ENCODE measurements at regions not wholly inside any gene's neighbourhood (a gene's known extent, or its start where the extent isn't known, plus 50 kb on each side); places are given as distances from the start of the nearest gene placed in this dataset.

DNA sequence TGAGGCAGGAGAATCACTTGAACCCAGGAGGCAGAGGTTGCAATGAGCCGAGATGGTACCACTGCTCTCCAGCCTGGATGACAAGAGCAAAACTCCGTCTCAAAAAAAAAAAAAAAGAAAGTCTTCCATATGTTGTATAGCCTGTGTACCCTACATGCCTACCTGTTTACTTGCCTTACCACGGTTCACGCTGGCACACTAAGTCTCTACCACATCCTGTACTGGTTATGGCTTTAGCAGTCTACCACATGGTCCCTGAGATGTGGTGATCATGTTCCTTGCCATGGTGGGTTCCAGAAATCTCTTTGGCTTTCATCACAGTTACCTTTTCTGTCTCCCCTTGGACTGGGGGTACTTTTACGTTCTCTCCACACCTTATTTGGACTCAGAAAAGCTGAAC, 63.8 kb upstream of the TBC1D5 start:
- H3K27ac ChIP-seq (ENCODE audit: low read depth): no peak overlapping the region
- H3K4me2 ChIP-seq: no peak overlapping the region
- Mint-ChIP-seq H3K9me3 (no peaks in the 10 kb centered on the region), H3K4me1 (peaks cover 5% of the 10 kb centered on the region; the same call in 2 of the 3 replicates), H3K36me3 (ENCODE audit: low read depth) (no peaks in the 10 kb centered on the region), H3K27ac (no peak overlapping the region), H3K4me3 (no peak overlapping the region), H3K27me3 (ENCODE audit: insufficient read depth, low read depth, poor library complexity) (no peaks in the 10 kb centered on the region)
- DNase-seq (ENCODE audit: low spot score) (no peak), ATAC-seq (no peak)
- no peaks in the 10 kb centered on the region for H4K20me1 ChIP-seq (replicated peaks; ENCODE audit: insufficient read depth)
- no peaks in the 10 kb centered on the region for H3K27me3 ChIP-seq (ENCODE audit: insufficient read depth)
- no peaks in the 10 kb centered on the region for H3K4me1 ChIP-seq (ENCODE audit: insufficient read depth)
- H3K4me3 ChIP-seq: no peak overlapping the region
- TF ChIP-seq, protein P1, sequence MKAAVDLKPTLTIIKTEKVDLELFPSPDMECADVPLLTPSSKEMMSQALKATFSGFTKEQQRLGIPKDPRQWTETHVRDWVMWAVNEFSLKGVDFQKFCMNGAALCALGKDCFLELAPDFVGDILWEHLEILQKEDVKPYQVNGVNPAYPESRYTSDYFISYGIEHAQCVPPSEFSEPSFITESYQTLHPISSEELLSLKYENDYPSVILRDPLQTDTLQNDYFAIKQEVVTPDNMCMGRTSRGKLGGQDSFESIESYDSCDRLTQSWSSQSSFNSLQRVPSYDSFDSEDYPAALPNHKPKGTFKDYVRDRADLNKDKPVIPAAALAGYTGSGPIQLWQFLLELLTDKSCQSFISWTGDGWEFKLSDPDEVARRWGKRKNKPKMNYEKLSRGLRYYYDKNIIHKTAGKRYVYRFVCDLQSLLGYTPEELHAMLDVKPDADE (IDR thresholded peaks at IDR 0.05): no peak
- TF ChIP-seq, protein P2, sequence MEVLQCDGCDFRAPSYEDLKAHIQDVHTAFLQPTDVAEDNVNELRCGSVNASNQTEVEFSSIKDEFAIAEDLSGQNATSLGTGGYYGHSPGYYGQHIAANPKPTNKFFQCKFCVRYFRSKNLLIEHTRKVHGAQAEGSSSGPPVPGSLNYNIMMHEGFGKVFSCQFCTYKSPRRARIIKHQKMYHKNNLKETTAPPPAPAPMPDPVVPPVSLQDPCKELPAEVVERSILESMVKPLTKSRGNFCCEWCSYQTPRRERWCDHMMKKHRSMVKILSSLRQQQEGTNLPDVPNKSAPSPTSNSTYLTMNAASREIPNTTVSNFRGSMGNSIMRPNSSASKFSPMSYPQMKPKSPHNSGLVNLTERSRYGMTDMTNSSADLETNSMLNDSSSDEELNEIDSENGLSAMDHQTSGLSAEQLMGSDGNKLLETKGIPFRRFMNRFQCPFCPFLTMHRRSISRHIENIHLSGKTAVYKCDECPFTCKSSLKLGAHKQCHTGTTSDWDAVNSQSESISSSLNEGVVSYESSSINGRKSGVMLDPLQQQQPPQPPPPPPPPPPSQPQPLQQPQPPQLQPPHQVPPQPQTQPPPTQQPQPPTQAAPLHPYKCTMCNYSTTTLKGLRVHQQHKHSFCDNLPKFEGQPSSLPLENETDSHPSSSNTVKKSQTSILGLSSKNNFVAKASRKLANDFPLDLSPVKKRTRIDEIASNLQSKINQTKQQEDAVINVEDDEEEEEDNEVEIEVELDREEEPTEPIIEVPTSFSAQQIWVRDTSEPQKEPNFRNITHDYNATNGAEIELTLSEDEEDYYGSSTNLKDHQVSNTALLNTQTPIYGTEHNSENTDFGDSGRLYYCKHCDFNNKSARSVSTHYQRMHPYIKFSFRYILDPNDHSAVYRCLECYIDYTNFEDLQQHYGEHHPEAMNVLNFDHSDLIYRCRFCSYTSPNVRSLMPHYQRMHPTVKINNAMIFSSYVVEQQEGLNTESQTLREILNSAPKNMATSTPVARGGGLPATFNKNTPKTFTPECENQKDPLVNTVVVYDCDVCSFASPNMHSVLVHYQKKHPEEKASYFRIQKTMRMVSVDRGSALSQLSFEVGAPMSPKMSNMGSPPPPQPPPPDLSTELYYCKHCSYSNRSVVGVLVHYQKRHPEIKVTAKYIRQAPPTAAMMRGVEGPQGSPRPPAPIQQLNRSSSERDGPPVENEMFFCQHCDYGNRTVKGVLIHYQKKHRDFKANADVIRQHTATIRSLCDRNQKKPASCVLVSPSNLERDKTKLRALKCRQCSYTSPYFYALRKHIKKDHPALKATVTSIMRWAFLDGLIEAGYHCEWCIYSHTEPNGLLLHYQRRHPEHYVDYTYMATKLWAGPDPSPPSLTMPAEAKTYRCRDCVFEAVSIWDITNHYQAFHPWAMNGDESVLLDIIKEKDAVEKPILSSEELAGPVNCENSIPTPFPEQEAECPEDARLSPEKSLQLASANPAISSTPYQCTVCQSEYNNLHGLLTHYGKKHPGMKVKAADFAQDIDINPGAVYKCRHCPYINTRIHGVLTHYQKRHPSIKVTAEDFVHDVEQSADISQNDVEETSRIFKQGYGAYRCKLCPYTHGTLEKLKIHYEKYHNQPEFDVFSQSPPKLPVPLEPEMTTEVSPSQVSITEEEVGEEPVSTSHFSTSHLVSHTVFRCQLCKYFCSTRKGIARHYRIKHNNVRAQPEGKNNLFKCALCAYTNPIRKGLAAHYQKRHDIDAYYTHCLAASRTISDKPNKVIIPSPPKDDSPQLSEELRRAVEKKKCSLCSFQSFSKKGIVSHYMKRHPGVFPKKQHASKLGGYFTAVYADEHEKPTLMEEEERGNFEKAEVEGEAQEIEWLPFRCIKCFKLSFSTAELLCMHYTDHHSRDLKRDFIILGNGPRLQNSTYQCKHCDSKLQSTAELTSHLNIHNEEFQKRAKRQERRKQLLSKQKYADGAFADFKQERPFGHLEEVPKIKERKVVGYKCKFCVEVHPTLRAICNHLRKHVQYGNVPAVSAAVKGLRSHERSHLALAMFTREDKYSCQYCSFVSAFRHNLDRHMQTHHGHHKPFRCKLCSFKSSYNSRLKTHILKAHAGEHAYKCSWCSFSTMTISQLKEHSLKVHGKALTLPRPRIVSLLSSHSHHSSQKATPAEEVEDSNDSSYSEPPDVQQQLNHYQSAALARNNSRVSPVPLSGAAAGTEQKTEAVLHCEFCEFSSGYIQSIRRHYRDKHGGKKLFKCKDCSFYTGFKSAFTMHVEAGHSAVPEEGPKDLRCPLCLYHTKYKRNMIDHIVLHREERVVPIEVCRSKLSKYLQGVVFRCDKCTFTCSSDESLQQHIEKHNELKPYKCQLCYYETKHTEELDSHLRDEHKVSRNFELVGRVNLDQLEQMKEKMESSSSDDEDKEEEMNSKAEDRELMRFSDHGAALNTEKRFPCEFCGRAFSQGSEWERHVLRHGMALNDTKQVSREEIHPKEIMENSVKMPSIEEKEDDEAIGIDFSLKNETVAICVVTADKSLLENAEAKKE (CRISPR knock-in tag; IDR thresholded peaks at IDR 0.05): no peak
- TF ChIP-seq EZH2 (IDR thresholded peaks at IDR 0.05; ENCODE audit: low read depth, unreplicated experiment): no peak
- TF ChIP-seq POLR2AphosphoS5 (IDR thresholded peaks at IDR 0.05; ENCODE audit: low read depth): no peak
- no peak for TF ChIP-seq ZNF331 (CRISPR knock-in tag; IDR thresholded peaks at IDR 0.05; ENCODE audit: low read depth)
- no peak for TF ChIP-seq EZH2phosphoT487 (IDR thresholded peaks at IDR 0.05; ENCODE audit: unreplicated experiment)
- TF ChIP-seq, protein P3, sequence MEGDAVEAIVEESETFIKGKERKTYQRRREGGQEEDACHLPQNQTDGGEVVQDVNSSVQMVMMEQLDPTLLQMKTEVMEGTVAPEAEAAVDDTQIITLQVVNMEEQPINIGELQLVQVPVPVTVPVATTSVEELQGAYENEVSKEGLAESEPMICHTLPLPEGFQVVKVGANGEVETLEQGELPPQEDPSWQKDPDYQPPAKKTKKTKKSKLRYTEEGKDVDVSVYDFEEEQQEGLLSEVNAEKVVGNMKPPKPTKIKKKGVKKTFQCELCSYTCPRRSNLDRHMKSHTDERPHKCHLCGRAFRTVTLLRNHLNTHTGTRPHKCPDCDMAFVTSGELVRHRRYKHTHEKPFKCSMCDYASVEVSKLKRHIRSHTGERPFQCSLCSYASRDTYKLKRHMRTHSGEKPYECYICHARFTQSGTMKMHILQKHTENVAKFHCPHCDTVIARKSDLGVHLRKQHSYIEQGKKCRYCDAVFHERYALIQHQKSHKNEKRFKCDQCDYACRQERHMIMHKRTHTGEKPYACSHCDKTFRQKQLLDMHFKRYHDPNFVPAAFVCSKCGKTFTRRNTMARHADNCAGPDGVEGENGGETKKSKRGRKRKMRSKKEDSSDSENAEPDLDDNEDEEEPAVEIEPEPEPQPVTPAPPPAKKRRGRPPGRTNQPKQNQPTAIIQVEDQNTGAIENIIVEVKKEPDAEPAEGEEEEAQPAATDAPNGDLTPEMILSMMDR (conservative IDR thresholded peaks at IDR 0.05; ENCODE audit: low read depth in 2 of 2): no peak
- no peak for TF ChIP-seq JUNB (IDR thresholded peaks at IDR 0.05; ENCODE audit: unreplicated experiment)
- TF ChIP-seq STAT1 (IDR thresholded peaks at IDR 0.05; ENCODE audit: unreplicated experiment): no peak
- TF ChIP-seq NANOG (IDR thresholded peaks at IDR 0.05; ENCODE audit: borderline replicate concordance): no peak
- no peaks in the 10 kb centered on the region for H3F3A ChIP-seq (replicated peaks; ENCODE audit: low read depth)
- no peaks in the 10 kb centered on the region for H3K9me2 ChIP-seq (ENCODE audit: insufficient read depth)
- H3K36me3 ChIP-seq (ENCODE audit: insufficient read depth): no peaks in the 10 kb centered on the region
- 0 out of 2 replicates have a peak overlapping the region, but pooled peaks have one; percentile 61 for H2AFZ ChIP-seq
- no peaks in the 10 kb centered on the region for H3K79me2 ChIP-seq (replicated peaks; ENCODE audit: insufficient read depth)
